ENCODE measurements at regions not wholly inside any gene's neighbourhood (a gene's known extent, or its start where the extent isn't known, plus 50 kb on each side); places are given as distances from the start of the nearest gene placed in this dataset.

DNA sequence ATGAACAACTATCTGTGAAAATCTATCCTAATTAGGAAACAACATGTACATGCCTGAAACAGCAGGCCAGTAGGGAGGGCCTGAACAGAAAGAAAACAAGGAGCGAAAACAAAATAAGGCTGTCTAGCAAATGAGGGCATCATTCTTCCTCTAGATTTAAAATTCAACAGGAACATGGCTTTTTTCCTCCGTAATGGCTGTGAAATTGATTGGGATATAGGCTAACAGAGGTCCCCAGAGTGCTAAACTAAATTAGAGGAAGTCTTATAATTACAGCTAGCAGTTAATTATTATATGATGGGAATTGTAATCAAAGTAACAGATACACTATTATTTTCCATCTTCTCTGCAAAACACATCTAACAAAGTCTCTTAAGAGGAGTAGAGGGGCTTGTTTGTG is 51.7 kb upstream of the TIAM1 start:
- Mint-ChIP-seq H3K36me3 (ENCODE audit: low read depth) (no peaks in the 10 kb centered on the region), H3K4me1 (ENCODE audit: low read depth) (no peaks in the 10 kb centered on the region), H3K4me3 (ENCODE audit: unreplicated experiment) (no peak overlapping the region), H3K9me3 (ENCODE audit: low read depth) (no peaks in the 10 kb centered on the region), H3K27me3 (ENCODE audit: low read depth) (no peaks in the 10 kb centered on the region), H3K27ac (ENCODE audit: unreplicated experiment) (no peak overlapping the region)
- TF ChIP-seq, protein P1, sequence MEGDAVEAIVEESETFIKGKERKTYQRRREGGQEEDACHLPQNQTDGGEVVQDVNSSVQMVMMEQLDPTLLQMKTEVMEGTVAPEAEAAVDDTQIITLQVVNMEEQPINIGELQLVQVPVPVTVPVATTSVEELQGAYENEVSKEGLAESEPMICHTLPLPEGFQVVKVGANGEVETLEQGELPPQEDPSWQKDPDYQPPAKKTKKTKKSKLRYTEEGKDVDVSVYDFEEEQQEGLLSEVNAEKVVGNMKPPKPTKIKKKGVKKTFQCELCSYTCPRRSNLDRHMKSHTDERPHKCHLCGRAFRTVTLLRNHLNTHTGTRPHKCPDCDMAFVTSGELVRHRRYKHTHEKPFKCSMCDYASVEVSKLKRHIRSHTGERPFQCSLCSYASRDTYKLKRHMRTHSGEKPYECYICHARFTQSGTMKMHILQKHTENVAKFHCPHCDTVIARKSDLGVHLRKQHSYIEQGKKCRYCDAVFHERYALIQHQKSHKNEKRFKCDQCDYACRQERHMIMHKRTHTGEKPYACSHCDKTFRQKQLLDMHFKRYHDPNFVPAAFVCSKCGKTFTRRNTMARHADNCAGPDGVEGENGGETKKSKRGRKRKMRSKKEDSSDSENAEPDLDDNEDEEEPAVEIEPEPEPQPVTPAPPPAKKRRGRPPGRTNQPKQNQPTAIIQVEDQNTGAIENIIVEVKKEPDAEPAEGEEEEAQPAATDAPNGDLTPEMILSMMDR (IDR thresholded peaks at IDR 0.05): no peak
- DNase-seq (ENCODE audit: low spot score): no peak

DNA sequence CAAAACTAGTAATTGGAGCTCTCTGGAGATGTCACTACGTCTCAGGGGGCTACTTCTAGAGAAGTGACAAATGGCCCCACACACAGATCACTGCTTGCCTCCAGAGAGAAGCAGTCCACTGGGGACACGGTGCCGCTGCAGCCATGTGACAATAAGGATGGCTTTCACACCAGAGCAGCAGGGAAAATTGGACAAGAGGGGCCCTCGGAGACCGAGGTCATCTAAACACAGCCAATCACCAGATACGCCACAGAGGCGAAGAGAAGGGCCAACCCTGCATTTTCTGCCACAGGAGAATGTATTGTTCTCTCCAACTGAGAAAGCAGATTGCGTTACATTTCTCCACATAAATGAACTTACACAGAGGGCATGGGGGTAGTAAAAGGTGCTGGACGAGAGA is 51.2 kb upstream of the TIAM1 start:
- Mint-ChIP-seq H3K4me1 (ENCODE audit: low read depth) (no peaks in the 10 kb centered on the region), H3K9me3 (ENCODE audit: low read depth) (no peaks in the 10 kb centered on the region), H3K27me3 (ENCODE audit: low read depth) (no peaks in the 10 kb centered on the region), H3K4me3 (ENCODE audit: unreplicated experiment) (no peak overlapping the region), H3K36me3 (ENCODE audit: low read depth) (no peaks in the 10 kb centered on the region), H3K27ac (ENCODE audit: unreplicated experiment) (no peak overlapping the region)
- DNase-seq (ENCODE audit: low spot score): no peak
- TF ChIP-seq, protein P1 (IDR thresholded peaks at IDR 0.05): no peak

DNA sequence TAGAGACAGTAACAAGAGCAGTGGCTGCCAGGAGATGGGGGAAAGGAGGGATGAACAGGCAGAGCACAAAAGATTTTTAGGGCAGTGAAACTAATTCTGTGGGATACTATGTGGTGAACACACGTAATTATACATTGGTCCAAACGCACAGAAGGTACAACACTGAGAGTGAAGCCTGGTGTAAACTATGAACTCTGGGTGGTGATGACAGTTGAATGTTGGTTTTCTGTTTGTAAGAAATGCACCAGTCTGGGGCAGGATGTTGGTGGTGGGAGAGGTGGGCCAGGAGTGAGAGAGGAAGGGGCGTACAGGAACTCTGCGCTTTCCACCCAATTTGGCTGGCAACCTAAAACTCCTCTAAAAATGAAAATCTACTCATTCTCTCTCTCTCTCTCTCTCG is 50.2 kb upstream of the TIAM1 start:
- Mint-ChIP-seq H3K4me3 (ENCODE audit: unreplicated experiment) (no peak overlapping the region), H3K27me3 (ENCODE audit: low read depth) (no peaks in the 10 kb centered on the region)

More for the DNA sequence above, 50.2 kb upstream of the TIAM1 start:
- TF ChIP-seq, protein P1 (IDR thresholded peaks at IDR 0.05): no peak
- H3K9me3 Mint-ChIP-seq (ENCODE audit: low read depth): no peaks in the 10 kb centered on the region
- H3K36me3 Mint-ChIP-seq (ENCODE audit: low read depth): no peaks in the 10 kb centered on the region
- no peak overlapping the region for H3K27ac Mint-ChIP-seq (ENCODE audit: unreplicated experiment)
- no peaks in the 10 kb centered on the region for H3K4me1 Mint-ChIP-seq (ENCODE audit: low read depth)
- no peak for DNase-seq (ENCODE audit: low spot score)

Data from chondrocyte (in vitro differentiated cells).